ENCODE measurements at regions not wholly inside any gene's neighbourhood (a gene's known extent, or its start where the extent isn't known, plus 50 kb on each side); places are given as distances from the start of the nearest gene placed in this dataset.

GRCh38 chr12:38141861-38142260 is 174.7 kb upstream of the ALG10B start:
- TF ChIP-seq CTCF (IDR thresholded peaks at IDR 0.05) (no peak), EZH2phosphoT487 (IDR thresholded peaks at IDR 0.05) (no peak)
